SK-N-MC (cell line): ENCODE measurements at regions not wholly inside any gene's neighbourhood (a gene's known extent, or its start where the extent isn't known, plus 50 kb on each side); places are given as distances from the start of the nearest gene placed in this dataset.

Experiments
- DNase-seq: peaks from one replicate; pipeline ENCODE4 v3.0.0-alpha.2; 2011; ENCODE audit warnings: low read depth, low spot score
- H3K27ac ChIP-seq: fragments of 200-600 bp; sonication (generic); 2 replicates; pipeline ENCODE4 v1.5.1; 2016; ENCODE audit warnings: mixed run types
- H3K36me3 ChIP-seq: fragments of 200-600 bp; sonication (generic); 2 replicates; pipeline ENCODE4 v1.6.1; 2017; ENCODE audit warnings: antibody characterized with exemption, low read length, mixed read lengths; ENCODE audit not compliant: insufficient read depth
- H3K4me3 ChIP-seq: fragments of 200-600 bp; sonication (generic); 2 replicates; pipeline ENCODE4 v1.5.1; 2016
- H3K9ac ChIP-seq: fragments of 200-600 bp; sonication (generic); 2 replicates; pipeline ENCODE4 v1.8.0; 2017; ENCODE audit warnings: mixed run types, mixed read lengths; ENCODE audit not compliant: insufficient read length
- H3K9me3 ChIP-seq: fragments of 200-600 bp; sonication (generic); 2 replicates; pipeline ENCODE4 v1.6.1; 2017; ENCODE audit warnings: low read depth, mild to moderate bottlenecking, antibody characterized with exemption, low read length, moderate library complexity, mixed read lengths
- EZH2 ChIP-seq: fragments of 200-600 bp; sonication (generic); IDR thresholded peaks from one replicate; pipeline ENCODE4 v1.6.1; 2017; ENCODE audit warnings: antibody characterized with exemption
- FOXP2 ChIP-seq: optimal IDR thresholded peaks from 2 replicates; pipeline ENCODE3; 2011; ENCODE audit warnings: mild to moderate bottlenecking, moderate library complexity; ENCODE audit not compliant: insufficient read depth; ENCODE audit errors: extremely low read length, control extremely low read depth
- POLR2AphosphoS5 ChIP-seq: IDR thresholded peaks from 2 replicates; pipeline ENCODE4 v1.6.1; 2012; ENCODE audit warnings: mild to moderate bottlenecking, low read depth, low read length, borderline replicate concordance

DNA sequence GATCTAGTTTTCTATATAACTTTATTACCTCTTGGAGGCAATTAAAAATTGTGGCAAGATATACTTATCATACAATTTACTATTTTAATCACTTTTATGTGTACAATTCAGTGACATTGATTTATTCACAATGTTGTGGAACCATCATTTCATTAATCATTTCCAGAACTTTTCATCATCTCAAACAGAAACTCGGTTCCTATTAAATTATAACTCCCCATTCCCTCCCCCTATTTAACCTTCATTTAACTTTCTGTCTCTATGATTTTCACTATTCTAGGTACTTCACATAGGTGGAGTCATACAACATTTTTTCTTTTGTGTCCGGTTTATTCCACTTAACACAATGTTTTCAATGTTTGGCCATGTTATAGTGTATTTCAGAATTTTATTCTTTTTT lies 252.8 kb downstream of the REEP3 start:
- Histone ChIP-seq H3K9me3 (no peaks in the 10 kb centered on the region), H3K4me3 (no peak overlapping the region), H3K36me3 (no peaks in the 10 kb centered on the region), H3K9ac (no peak overlapping the region), H3K27ac (no peak overlapping the region)
- TF ChIP-seq FOXP2 (no peak), EZH2 (no peak)
- no peak for DNase-seq

DNA sequence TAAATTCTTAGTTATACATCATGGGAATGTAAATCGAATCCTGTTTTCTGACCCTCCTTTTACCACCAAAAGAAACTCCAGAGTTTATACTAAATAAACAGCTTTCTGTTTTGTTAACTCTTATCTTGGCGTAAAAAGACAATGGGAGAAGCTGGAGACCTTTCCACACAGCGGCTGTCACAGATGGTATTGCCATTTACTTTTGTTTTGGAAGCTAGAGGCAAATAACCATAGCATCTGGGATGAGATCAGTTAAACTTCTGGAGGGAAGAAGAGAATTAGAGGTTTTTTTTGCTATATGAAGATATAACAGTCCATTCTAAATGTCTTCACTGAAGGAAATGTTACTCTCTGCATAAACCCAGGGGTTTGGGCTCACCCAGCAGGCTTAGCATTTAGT lies 258.9 kb downstream of the REEP3 start:
- TF ChIP-seq POLR2AphosphoS5 (no peak), FOXP2 (no peak), EZH2 (no peak)
- Histone ChIP-seq H3K36me3 (no peaks in the 10 kb centered on the region), H3K27ac (no peak overlapping the region), H3K4me3 (no peak overlapping the region), H3K9me3 (no peaks in the 10 kb centered on the region), H3K9ac (no peak overlapping the region)
- no peak for DNase-seq

DNA sequence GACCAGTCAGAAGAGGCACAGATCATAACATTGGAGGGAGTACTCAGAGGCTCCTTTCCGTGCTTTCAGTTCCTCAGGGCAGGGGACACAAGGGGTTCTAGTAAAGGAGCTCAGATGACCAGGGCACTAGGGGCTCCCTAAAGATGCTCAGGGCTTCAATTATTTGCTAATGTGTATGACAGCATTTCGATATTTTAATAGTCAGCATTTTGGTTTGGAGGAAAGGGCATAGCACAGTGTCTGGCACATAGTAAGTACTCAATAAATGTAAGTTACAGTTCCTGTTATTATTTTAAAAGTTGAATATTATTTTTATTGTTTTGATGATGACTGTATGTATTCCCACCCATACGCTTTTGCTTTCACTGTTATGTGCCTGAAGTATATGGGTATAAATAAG lies 260.0 kb downstream of the REEP3 start:
- H3K9ac ChIP-seq: no peak overlapping the region
- no peak for DNase-seq
- H3K4me3 ChIP-seq: no peak overlapping the region
- no peak overlapping the region for H3K27ac ChIP-seq
- TF ChIP-seq POLR2AphosphoS5 (no peak), EZH2 (no peak), FOXP2 (no peak)
- no peaks in the 10 kb centered on the region for H3K36me3 ChIP-seq
- no peaks in the 10 kb centered on the region for H3K9me3 ChIP-seq

DNA sequence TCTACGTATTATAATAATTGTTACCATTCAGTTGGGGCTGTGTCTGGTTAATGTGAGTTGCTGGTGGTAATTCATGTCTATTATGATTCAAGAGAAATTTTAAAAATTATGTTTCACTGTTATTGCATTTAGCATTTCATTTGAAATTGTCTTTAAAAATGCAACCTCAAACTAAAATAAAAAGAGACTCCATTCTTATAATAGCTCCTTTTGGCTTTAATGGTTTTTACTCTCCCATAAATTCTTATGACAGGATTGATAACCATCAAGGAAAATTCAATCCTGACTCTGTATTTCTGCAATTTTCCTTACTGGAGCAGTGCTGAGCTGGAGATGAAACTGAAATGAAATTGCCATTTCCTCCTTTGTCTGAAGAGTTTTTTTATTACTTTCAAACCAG lies 262.7 kb downstream of the REEP3 start:
- Histone ChIP-seq H3K27ac (no peak overlapping the region), H3K36me3 (no peaks in the 10 kb centered on the region), H3K9ac (no peak overlapping the region), H3K4me3 (no peak overlapping the region), H3K9me3 (no peaks in the 10 kb centered on the region)
- no peak for TF ChIP-seq POLR2AphosphoS5
- TF ChIP-seq FOXP2: no peak
- TF ChIP-seq EZH2: no peak
- no peak for DNase-seq

DNA sequence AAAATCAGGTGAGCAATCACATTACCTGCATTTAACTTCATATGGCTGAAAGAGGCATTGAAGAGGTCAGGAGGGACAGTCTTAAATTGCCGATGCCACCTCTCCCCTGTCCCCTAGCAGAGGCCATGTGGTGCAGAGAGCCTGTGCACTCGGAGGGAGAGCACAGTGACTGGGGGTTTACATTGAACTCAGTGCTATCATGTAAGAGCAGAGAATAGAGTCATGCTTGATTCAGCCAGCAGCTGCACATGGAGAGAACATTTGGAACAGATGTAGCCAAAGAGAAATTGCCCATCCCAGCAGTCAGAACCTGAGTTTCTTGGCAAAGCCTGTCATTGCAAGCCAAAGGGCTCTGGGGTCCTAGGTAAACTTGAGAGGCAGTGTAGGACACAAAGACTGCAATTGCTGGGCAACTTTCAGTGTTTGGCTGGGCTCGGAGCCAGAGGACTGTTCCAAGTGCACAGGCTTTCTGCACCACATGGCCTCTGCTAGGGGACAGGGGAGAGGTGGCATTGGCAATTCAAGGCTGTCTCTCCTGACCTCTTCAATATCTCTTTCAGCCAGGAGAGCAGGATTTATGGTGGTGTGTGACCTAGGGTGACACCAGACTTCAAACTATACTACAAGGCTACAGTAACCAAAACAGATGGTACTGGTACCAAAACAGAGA lies 267.1 kb downstream of the REEP3 start:
- no peak overlapping the region for H3K9ac ChIP-seq
- no peaks in the 10 kb centered on the region for H3K9me3 ChIP-seq
- H3K36me3 ChIP-seq: no peaks in the 10 kb centered on the region
- DNase-seq: no peak
- H3K4me3 ChIP-seq: no peak overlapping the region
- no peak overlapping the region for H3K27ac ChIP-seq
- TF ChIP-seq EZH2 (no peak), POLR2AphosphoS5 (no peak), FOXP2 (no peak)

DNA sequence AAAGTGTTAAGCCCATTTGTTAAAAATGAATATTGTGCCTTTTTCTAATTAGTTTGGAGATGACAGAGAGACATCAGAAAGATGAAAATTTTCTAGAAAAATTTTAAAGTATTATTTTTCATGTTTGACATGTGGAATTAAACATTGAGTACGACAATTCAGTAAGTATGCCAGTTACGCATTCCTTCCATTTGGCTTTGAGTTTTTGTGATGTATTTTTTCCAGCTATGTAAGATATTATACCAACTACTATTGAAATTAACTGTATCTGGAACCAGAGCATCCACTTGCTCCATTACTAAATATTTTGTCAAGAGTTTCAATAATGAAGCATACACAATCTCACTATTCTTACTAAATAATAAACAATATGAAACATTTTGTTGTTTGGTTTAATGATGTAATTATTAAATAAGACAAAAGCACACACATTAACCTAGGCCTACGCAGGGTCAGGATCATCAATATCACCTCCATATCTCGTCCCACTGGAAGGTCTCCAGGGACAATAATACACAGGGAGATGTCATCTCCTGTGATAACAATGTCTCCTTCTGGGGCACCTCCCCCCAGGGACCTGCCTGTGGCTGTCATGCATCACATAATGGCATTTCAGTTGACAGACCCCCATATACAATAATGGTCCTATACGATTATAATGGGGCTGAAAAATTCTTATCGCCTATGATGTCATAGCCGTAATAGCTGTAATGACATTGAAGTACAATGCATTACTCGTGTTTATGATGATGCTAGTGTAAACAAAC lies 274.1 kb downstream of the REEP3 start:
- Histone ChIP-seq H3K27ac (no peak overlapping the region), H3K36me3 (no peaks in the 10 kb centered on the region), H3K9ac (no peak overlapping the region), H3K4me3 (no peak overlapping the region), H3K9me3 (no peaks in the 10 kb centered on the region)
- DNase-seq: no peak
- TF ChIP-seq EZH2 (no peak), POLR2AphosphoS5 (no peak), FOXP2 (no peak)

DNA sequence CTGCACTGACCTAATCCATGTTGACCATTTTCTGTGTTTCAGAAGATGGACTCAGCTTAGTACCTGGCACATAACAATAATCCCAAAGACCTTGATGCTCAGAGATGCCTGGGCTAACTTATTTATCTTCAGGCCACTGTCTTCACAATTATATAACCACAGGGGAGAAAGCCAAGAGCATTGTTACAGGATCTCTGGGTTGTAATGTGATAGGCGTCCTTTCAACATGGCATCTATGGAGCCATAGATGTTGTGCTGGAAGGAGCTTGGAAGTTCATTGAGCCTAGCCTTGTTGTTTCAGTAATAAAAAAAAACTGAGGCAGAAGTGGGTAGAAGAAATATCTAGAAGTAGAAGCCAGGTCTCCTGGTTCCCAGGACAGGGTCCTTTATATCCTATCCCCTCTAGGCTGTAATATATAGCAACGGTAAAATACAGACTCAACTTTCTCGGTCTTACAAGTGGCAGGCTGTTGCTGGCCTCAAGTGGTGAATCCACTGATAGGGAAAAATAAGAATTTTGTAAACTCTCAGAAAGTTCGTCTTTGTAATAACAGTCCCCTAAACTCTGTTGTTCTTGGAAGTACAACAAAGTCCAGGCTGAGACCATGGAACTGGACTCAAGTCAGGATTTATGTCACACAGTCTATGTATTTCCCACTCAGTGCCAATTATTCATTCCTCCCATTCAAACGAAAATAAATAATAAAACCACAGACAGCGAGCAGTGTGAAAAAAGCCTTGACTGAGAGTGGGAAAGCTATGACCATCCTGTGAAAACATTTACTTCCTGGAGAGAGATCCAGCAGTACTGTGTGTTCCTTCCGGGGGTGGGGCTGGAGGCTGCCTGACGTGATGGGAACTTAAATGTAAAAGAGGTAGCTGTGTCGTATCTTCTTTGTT lies 277.6 kb downstream of the REEP3 start:
- Histone ChIP-seq H3K9ac (no peak overlapping the region), H3K27ac (no peak overlapping the region), H3K4me3 (no peak overlapping the region), H3K9me3 (no peaks in the 10 kb centered on the region), H3K36me3 (no peaks in the 10 kb centered on the region)
- no peak for DNase-seq
- TF ChIP-seq POLR2AphosphoS5 (no peak), FOXP2 (no peak)
